Fibroblast of lung (primary cell): ENCODE measurements at regions not wholly inside any gene's neighbourhood (a gene's known extent, or its start where the extent isn't known, plus 50 kb on each side); places are given as distances from the start of the nearest gene placed in this dataset.

ENCODE experiments used
- CTCF ChIP-seq, 2 donors: IDR thresholded peaks in 1 of 2; conservative IDR thresholded peaks in 1 of 2; 1 replicate in 1 of 2; 2 replicates in 1 of 2; pipeline ENCODE4 v1.5.1; 2011 to 2012; ENCODE audit warnings: low read length in 2 of 2, control low read depth in 1 of 2, inconsistent platforms in 1 of 2, low read depth in 1 of 2, mild to moderate bottlenecking in 1 of 2
- EZH2 ChIP-seq: IDR thresholded peaks from 2 replicates; pipeline ENCODE4 v1.5.1; 2012; ENCODE audit warnings: low read length, control low read depth, mild to moderate bottlenecking; ENCODE audit errors: missing control alignments

GRCh38 chr1:230476622-230477003, 50.5 kb upstream of the PGBD5 start:
- TF ChIP-seq CTCF (conservative IDR thresholded peaks at IDR 0.05 in 1 of 2, IDR thresholded peaks at IDR 0.05 in 1 of 2; ENCODE audit: low read depth in 1 of 2, low read length in 2 of 2) (no peak), EZH2 (no peak)
